Activated gamma-delta T cell treated with anti-CD3 and anti-CD28 coated beads, Interleukin-2, amount 50 U/mL, for 16 hours (primary cell): ENCODE measurements at regions not wholly inside any gene's neighbourhood (a gene's known extent, or its start where the extent isn't known, plus 50 kb on each side); places are given as distances from the start of the nearest gene placed in this dataset.
"Not testable (repeated sequence)": the region's sequence is repeated elsewhere in the genome, so short reads cannot be mapped to it uniquely, and the experiment has no call there.

Experiments used
- DNase-seq: peaks from one replicate; pipeline ENCODE4 v3.0.0-alpha.2; 2020; ENCODE audit warnings: low read depth

DNA sequence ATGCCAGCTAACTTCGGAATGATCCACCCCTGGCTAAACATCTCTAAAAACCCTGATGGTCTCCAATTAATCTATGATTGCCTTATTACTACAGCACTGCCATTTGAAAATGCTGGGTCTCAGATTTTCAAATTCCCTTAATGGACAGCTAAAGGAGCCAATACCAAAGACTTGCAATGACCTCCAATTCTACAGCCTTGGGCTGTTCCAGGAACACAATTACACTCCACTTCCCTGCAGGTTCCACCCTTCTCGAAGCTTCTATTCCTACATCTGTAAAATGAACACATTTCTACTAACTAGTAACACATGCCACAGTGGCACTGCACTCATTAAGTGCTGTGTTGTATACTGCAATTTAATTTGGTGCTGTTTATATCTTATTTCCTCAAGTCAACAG lies 85.7 kb upstream of the AK4 start:
- DNase-seq = no peak

DNA sequence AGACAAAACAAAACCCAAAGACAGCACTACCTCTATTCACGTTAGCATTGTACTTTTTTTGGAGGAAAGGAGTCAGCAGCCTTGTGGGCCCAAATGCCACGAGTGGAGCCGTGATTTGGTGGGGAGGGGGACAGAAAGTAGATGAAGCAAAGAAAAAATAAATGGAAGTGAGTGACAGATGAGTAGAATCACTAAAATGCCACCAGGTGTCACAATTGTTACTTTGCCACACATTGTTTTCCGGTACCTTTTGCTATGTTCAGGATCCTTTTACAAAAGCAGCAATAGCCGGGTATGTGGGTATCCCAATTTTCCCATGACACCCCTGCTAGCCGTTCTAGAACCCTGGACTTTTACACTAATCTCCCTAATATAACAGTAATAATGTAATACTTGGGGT lies 85.0 kb upstream of the AK4 start:
- no peak for DNase-seq

DNA sequence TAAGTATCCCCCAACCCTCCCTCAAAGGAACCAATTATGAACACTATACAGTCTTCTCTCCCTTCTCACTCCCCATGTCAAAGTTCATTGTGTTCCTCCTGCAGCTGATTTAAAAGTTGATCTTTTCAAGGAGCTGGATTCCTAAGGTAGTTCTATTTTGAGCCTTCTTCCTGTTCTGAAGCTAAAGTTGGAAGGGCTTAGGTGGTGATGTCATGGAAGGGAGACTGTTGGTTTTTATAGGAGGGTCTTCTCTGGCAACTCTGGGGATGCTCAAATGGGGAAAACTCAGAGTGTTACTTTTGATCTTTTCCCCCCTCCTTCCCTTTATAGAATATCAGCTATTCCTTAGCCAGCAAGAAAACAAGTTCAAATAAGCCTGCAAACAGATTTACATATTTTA lies 83.0 kb upstream of the AK4 start:
- no peak for DNase-seq

DNA sequence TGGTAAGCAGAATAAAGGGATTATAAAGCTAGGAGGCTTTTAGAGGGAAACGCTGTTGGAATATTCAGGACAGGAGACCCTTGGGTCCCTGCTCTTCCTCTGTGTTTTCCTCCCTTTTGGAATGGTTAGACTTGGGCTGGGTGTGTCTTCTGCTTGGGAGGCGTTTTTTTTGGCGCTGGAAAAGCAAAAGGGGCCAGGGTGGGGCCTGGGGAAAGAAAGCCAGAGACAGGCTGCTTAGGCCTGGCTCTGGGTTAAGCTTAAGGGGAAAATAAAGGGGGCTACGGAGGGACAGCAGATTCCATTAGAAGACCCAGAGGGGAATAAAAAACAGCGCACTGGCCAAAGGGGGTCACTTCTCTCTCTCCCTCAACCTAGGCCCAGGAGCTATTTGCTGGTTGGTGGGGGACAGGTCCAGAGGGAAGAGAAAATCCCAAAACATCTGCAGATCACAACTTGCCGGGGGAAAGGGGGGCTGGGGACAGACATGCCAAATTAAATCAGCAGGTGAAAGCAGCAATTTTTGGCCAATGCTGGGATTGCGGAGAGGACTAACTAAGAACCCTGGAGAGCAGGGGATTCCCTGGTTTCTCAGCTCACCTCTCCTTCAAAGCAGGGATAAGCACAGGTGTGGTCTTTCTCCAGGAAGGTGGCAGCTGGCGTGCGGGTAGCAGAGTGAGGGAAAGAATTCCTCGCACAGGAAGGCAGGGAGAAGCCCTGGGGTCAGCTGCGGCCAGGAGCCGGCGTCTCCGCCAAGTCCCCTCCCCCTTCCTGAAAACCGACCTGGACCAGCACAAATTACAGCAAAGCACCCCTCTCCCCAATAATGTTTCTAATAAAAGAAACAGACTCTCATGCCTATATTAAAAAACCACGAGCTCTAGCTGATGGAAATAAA lies 82.2 kb upstream of the AK4 start:
- no peak for DNase-seq

DNA sequence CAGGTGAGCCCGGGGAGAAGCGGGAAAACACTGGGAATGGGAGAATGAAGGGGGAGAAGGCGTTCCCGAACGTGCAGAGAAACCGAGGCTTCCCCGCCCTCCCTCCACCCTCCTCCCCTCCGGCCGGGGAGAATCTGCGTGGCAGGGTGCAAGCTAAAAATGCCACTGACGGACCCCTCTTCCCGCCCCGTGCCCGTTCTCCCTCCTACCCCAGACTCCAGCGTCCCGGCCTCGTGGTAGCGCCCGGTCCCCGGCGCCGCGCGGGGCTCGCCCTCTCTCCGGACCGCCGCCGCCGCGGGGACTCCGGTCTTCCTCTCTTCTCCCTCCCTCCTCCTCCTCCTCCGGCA lies 81.6 kb upstream of the AK4 start:
- no peak for DNase-seq

DNA sequence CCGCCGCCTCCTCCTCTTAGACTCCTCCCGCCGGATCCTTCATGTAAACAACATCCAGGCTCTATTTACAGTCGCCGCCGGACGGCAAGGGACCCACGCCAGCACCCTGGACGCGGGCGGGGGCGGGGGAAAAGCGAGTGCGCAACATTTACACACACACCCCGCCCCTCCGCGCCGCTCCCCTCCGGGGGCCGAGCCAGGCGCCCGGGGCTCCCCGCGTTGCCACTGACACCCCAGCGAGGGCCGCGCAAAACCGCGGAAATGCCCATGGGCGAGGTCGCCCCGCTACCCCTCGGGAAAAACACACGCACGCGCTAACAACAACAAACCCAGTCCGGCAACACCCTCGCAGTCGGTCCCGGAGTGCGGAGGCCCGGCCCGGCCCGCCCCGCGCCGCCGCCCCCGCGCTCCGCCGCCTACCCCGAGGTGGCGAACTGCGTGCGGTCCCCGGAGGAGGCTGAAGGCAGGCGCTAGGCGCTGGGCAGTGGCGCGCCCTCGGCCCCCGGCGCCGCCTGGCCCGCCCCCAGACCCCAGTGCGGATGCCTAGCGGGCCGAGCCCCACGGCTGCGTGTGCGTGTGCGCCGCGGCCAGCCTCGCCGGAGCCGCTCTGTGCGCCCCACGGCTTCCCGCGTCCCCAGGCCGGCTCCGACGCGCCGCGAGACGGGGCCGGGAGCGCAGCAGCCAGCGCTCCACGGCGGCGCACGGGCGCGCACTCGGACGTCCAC lies 81.1 kb upstream of the AK4 start:
- peak; percentile 67 for DNase-seq

DNA sequence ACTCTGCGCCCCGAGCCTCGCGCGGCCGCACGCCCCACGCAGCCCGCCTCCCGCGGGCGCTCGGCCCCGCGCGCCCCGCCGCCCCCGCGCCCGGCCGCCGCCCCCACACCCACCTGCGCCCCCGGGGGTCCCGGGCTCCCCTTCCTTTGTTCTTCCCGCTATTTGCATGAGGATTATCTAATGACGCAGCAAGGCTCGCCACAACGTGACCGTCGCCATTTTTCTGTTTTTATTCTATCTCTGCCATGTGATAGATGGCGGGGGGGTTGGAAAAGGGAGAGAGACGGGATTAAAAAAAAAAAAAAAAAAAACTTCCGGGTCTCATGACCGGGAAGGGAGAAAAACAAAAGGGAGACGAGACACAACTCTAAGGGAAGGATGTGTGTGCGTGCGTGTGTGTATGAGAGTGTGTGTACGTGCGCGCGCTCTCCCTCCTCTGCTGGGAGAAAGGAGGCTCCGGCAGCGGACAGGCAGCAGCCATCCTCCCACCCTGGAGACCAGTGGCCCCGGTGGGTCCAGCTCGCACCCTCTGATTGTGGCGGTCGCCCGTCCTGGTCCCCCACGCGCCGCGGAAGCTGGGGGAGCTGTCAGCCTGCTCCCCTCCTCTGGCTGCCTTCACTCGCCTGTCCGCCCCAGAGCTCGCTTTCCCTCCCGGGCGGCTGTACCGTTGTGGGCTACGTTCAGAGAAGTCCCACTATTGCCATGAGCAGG lies 80.4 kb upstream of the AK4 start:
- DNase-seq = no peak

DNA sequence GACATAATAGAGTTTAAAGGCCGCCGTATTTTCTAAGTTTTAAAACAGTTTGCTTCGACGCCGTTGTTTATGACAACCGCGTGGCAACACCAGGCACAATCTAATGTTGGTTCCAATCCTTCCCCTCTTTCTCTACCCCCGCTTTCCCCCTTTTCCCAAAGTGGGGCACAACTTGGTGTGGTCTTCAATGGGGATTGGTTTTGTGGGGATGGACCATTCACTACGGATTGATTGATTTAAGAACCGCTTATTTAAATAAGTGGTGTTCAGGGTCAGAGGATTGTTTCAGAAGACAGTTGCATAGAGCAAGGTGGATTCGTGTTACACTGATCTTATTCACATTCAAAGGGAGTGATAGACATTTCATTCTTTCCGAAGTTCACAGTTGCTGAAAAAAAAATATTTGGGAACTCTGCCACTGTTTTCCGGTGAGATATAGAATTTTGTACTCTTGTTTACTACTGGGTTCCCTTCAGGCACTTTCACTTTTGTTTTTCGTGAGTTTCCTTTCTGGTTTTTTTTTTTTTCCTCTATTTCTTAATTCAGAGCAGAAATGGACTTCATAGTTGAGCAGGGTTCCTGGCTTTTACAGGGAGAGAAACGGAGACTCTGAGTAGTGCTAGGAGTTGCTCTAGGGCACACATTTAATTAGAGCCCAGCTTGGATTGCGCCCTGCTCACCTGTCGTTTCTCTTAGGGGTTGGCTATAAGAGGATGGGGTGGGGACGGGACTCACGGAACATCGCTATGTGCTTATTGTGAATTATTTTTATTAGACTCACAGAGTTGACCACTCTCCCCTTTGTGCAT lies 79.6 kb upstream of the AK4 start:
- no peak for DNase-seq

DNA sequence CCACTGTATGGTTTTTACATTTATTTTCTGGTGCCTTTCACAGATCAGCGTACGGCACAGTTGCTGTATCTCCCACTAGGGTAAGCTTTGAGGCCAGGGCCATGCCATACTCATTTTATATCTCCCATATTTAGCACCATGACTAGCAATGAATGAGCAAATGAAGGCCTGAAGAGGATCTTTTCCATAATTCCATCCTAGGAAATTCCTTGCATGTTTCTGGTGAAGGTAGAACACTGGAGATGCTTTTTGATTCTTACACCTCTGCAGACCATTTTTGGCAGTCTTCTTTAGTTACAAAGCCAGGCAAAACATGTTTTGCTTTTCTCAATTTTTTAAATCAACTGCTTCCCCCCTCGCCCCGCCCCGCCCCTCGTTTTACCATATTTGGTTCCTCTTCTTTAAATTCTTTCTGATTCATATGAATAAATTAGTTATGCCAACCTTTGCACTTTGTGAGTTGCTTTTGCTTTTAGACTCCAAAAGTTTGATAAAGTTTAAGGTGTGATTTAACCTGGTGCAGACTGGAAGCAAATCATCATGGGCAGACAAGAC lies 78.9 kb upstream of the AK4 start:
- DNase-seq = no peak

DNA sequence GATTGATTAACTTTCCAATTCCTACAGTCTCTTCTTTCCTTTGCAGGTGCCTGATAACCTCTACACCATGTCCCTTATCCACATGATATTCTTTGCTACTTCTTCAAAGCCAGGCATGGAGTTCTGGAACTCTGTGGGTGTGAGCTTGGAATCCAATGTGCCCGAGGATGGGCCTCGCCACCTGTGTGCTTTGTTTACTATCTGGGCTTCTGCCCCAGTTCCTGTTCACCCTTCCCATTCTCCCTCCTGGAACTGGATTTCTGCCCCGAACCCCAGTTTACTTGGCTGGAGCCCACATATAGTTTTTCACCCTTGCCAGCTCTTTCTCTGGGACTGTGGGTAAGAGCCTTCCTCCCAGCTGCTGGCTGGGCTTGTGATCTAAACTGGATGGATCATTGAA lies 75.2 kb upstream of the AK4 start:
- no peak for DNase-seq

DNA sequence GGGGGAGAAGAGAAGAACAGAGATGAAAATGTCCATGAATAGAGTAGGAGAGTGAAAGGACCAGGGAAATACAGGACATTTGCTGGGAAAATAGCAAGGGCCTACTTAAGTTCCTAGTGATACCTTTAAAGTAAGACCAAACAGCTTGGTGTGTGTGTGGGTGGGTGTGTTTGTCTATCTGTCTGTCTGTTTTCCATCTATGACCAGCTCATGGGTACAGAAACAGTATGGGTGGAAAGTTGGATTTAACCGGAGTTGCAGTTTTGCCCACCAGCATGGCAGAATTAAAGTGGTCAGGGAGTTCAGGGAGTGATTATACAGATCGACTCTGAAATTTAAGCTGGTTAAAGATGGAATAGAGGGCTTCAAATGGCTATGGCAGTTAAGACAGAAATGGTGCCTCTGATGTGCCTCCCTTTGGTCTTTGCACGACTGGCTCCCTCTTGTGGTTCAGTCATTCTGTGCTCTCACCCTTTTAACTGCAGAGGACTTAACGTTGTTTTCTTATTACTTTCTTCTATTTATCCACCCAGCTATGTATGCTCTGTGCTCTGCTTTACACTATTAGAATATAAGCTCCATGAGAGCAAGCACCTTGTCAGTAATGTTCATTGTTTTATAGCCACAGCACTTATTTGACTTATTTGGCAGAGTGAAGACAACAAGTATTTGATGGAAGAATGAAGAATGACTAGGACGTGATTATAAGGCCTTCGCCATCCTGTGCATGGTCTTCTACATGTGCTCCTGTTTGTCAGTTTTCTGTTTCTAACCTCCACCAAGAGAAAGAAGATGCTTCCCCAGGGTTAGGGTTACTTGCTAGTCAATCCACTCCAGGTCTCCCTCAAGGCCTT lies 72.7 kb upstream of the AK4 start:
- DNase-seq = peak; percentile 43

DNA sequence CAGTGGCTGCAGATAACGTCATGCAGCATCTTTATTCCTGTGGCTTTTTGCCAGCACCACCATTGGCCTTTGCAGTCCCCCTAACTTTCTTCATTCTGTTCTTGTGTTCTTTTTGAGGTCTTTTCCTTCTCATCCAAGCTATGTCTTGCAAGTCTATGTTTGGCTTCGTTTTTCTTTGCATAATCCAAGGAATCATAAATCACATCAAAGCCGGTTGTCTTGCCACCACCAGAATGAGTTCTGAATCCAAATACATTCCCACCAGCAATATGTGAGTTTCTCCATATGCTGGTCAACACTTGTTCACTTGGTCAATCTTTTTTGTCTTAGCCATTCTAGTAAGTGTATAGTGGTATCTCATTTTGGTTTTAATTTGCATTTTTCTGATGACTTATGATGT lies 70.6 kb upstream of the AK4 start:
- no peak for DNase-seq

DNA sequence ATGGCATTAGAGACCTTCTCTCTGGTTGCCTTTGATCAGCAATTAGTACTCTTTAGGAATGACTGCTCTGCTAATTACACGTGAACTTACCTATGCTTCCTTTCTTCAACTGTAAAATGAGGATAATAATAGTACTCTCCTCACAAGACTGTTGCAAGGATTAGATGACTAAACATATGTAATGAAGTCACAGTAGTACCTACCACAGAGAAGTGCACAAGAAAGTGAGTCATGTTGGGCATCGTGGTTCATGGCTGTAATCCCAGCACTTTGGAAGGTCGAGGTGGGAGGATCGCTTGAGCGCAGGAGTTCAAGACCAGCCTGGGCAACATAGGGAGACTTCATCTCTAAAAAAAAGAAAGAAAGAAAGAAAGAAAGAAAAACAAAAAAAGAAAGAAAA lies 68.1 kb upstream of the AK4 start:
- DNase-seq = no peak

DNA sequence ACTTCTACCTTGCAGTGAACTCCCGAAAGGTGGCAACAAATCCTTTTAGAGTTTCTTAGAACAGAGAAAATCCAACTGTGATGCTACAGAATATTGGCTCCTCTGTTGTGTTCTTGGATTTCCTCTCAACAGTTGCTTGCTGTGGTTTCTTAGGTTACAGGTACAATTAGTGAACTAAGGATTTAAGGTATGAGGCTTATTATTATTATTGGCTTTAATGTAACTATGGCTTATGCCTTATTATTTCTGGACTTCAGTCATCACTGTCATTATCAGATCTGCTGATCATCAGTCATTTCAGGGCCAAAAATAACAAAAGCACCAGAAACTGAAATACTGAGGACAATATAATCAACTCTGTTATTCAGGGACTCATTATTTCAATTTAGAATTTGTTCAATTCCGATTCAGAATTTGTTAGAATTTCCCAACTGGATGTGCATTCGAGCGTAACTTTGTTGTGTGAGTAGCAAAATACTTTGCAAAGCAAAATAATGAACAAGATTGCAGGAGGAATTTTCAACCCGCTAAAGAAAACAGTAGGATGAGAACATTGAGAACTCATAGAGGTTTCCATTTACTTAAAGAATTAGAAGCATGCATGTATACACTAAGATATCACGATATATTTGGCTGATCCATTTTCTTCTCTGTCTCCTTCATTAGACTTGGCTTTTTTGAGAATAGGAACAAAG lies 65.5 kb upstream of the AK4 start:
- no peak for DNase-seq

DNA sequence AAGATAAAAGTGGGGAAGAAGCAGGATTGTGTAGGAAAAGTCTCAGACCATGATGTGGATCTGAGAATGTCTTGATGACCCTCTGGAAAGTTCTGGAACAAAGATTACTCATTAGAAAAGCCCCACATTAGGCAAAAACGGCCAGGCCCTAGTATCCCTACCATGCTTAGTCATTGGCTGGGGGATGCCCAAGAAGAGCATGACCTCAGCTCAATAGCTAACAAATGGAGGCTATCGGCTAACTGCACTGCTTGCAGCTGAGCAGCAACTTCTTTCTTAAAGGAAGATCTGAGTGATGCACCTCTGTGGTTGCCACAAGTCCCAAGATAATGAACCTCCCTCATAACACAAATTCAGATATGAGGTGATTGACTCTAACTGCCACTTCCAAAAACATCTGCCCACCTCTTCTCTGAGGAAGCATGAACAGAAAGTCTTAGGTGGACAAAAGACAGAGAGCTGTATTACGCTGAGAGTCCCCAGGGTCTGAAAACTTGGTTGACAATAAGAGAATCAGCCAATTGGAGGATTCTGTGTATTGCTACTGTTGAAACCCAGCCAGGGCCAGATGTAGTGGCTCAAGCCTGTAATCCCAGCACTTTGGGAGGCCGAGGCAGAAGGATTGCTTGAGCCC lies 64.6 kb upstream of the AK4 start:
- DNase-seq = no peak

DNA sequence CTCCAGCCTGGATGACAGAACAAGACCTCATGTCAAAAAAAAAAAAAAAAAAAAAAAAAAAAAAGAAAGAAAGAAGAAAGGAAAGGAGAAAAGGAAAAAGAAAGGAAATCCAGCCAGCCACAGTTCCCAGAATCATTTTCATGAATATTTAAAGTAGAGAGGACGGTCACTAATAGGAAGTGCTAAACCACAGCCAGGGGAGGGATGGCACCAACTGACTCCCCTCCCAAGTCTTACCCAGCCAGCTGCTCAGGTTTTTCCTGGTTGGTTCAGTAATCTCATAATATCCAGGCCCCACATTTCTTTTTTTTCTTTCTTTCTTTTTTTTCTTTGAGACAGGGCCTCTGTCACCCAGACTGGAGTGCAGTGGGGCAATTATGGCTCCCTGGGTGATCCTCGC lies 63.9 kb upstream of the AK4 start:
- no peak for DNase-seq

DNA sequence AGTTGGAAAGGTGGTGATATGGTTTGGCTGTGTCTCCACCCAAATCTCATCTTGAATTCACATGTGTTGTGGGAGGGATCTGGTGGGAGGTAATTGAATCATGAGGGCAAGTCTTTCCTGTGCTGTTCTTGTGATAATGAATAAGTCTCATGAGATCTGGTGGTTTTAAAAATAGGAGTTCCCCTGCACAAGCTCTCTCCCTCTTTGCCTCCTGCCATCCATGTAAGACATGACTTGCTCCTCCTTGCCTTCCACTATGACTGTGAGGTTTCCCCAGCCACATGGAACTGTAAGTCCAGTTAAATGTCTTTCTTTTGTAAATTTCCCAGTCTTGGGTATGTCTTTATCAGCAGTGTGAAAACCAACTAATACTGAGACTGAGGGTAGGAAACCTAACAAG lies 60.5 kb upstream of the AK4 start:
- DNase-seq = not testable (repeated sequence)

DNA sequence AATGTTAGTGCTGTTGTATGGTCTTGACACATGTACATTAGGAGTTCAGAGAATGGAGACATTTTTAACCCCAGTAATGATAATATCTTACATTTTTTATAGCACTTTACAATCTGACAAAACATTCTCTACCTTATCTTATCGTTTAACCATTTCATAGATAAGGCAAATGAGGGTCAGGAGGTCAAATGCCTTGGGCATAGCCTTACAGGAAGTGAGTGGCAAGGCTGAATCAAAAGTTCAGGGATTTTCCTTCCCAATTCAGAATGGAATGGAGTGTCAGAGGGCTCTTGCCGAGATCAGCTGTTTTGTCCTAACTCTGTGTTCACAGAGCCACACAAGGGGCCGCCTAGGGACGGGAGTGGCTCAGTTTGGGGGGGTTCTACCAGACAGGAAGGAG lies 57.6 kb upstream of the AK4 start:
- DNase-seq = no peak

DNA sequence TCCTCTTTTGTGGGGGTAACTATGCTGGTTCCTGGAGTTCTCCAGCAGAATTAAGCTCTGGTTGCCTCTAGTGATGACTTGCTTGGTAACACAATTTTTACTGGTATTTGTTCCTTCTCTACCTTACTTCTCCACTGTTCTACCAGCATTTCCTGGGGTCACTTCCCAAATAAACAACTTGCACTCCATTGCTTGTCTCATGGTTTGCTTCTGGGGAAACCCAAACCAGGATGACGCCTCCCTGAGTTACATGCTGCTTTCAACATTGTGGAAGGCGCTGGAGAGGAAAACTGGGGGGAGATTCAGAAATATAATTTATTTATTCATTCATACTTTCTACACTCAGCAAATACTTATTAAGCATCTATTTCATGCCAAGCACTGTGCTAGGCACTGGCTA lies 55.3 kb upstream of the AK4 start:
- DNase-seq = no peak

DNA sequence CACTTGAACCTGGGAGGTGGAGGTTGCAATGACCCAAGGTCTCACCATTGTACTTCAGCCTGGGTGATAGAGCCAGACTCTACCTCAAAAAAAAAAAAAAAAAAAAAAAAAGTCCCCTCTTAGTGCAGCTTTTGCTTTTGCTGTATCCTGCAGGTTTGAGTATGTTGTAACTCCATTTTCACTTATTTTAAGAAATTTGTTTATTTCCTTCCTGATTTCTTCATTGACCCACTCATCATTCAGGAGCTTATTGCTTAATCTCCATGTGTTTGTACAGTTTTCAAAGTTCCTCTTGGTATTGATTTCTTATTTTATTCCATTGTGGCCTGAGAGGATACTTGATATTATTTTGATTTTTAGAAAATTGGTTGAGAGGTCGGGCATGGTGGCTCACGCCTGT lies 50.9 kb upstream of the AK4 start:
- no peak for DNase-seq
